HCT116 (cell line): ENCODE measurements at regions not wholly inside any gene's neighbourhood (a gene's known extent, or its start where the extent isn't known, plus 50 kb on each side); places are given as distances from the start of the nearest gene placed in this dataset.

ENCODE experiments used
- CTCF ChIP-seq, 3 experiments: fragments of 200-600 bp in 1 of 3; sonication (generic) in 1 of 3; IDR thresholded peaks in 2 of 3; conservative IDR thresholded peaks in 1 of 3; 2 replicates each; pipeline ENCODE4 v1.5.1; 2012 to 2017; ENCODE audit warnings: low read depth in 2 of 3, low read length in 2 of 3, antibody characterized with exemption in 1 of 3, borderline replicate concordance in 1 of 3, control low read depth in 1 of 3, mild to moderate bottlenecking in 1 of 3, mixed read lengths in 1 of 3, mixed run types in 1 of 3, moderate library complexity in 1 of 3; ENCODE audit not compliant: insufficient read depth in 1 of 3
- EZH2phosphoT487 ChIP-seq: fragments of 200-600 bp; IDR thresholded peaks from 2 replicates; pipeline ENCODE4 v1.6.1; 2018; ENCODE audit warnings: antibody characterized with exemption, borderline replicate concordance
- FOSL1 ChIP-seq: IDR thresholded peaks from 2 replicates; pipeline ENCODE4 v1.6.1; 2012; ENCODE audit warnings: low read depth
- POLR2A ChIP-seq: IDR thresholded peaks from 2 replicates; pipeline ENCODE4 v1.7.0; 2011; ENCODE audit warnings: borderline replicate concordance; ENCODE audit not compliant: insufficient read depth, insufficient read length; ENCODE audit errors: extremely low read depth

- TF ChIP-seq FOSL1 (no peak), CTCF (IDR thresholded peaks at IDR 0.05 in 2 of 3, conservative IDR thresholded peaks at IDR 0.05 in 1 of 3; ENCODE audit: borderline replicate concordance in 1 of 3, insufficient read depth in 1 of 3, low read depth in 2 of 3, low read length in 2 of 3) (no peak), EZH2phosphoT487 (no peak), POLR2A (no peak)
Observed at GRCh38 chr16:56022818-56023217, 147.6 kb upstream of the CES5A start.
